Activated CD4-positive, alpha-beta T cell treated with anti-CD3 and anti-CD28 coated beads for 36 hours (primary cell): ENCODE measurements at regions not wholly inside any gene's neighbourhood (a gene's known extent, or its start where the extent isn't known, plus 50 kb on each side); places are given as distances from the start of the nearest gene placed in this dataset.
"Not testable (repeated sequence)": the region's sequence is repeated elsewhere in the genome, so short reads cannot be mapped to it uniquely, and the experiment has no call there.

ENCODE experiments used
- ATAC-seq: fragments of 200-7000 bp; cut with Tn5 transposase; one replicate; pipeline ENCODE4 v1.10.0; 2021; ENCODE audit warnings: mild to moderate bottlenecking, moderate library complexity
- CTCF ChIA-PET: fragments of 350-600 bp; sonication (Branson Sonifier 250); formaldehyde crosslinking; loops from one replicate; lab custom pipeline; 2021; ENCODE audit warnings: antibody characterized with exemption; lab: Charles Lee
- POLR2A ChIA-PET: fragments of 350-600 bp; sonication (Branson Sonifier 250); formaldehyde crosslinking; loops from one replicate; lab custom pipeline; 2021; ENCODE audit warnings: antibody characterized with exemption, inconsistent platforms; lab: Charles Lee
- DNase-seq: peaks from one replicate; pipeline ENCODE4 v3.0.0-alpha.2; 2020
- H3K27ac Mint-ChIP-seq: one replicate; pipeline ENCODE4 v1.8.0; 2021; ENCODE audit warnings: mixed read lengths
- H3K27me3 Mint-ChIP-seq: one replicate; pipeline ENCODE4 v1.8.0; 2021; ENCODE audit warnings: mixed read lengths
- H3K36me3 Mint-ChIP-seq: one replicate; pipeline ENCODE4 v1.8.0; 2021; ENCODE audit warnings: low read depth, mixed read lengths
- H3K4me1 Mint-ChIP-seq: one replicate; pipeline ENCODE4 v1.8.0; 2021; ENCODE audit warnings: mixed read lengths
- H3K4me3 Mint-ChIP-seq: one replicate; pipeline ENCODE4 v1.8.0; 2021; ENCODE audit warnings: mild to moderate bottlenecking, moderate library complexity, mixed read lengths
- H3K9me3 Mint-ChIP-seq: one replicate; pipeline ENCODE4 v1.8.0; 2021; ENCODE audit warnings: low read depth, mixed read lengths
- intact Hi-C, 2 experiments: fragments of 100-400 bp; cut with DNase I in 1 of 2; cut with micrococcal nuclease in 1 of 2; formaldehyde crosslinking; loops; one replicate each; pipeline versions ENCODE4 v1.14.2 to v1.15.1; 2022 to 2024; cut with DNase I, micrococcal nuclease

DNA sequence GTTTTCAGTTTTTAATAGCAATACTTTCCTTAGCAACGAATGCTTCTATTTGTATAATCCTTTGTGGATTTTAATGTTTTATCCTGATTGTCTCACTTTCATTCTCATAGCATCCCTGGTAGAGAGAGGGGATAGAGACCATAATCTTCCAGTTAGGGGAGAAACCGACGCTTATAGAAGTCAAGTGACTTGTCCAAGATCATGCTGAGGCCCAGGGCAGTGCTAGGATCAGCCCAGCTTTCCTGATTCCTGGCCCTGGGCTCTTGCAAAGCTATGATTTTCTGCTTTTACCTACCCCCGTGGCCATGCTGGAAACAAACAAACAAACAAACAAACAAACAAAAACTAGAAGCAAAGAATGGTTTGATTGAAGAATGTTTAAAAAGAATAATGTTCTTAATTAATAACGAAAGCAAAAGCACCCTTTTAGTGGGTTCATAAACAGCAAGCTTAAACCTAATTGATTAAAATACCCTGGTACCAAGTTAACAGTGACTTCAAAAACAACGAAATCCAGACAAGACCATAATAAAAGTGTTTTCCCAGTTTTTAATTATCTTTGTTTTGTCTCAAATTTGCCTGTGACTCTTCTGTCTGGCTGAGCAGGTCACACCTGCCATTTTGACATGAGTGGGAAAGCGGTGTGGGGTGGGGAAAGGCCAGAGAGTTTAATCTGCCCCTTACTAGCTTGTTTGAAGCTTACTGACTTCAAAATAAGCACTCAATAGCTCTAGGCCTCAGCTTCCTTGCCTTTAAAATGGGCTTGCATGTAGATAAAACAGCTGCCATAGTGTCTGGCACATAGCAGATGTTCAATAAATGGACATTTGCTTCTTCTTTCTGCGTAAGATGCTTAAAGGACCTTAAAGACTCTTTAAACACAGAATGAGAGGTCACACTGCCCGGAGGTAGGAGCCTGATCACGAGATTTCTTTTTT is 116.6 kb upstream of the MYCN start:
- peaks cover 8% of the 10 kb centered on the region for H3K27me3 Mint-ChIP-seq
- H3K4me3 Mint-ChIP-seq = no peak overlapping the region
- intact Hi-C loops = no loop called here
- ATAC-seq = no peak
- ChIA-PET POLR2A (no interaction called here), CTCF (interaction anchor here (0.6 kb wide), 2 partner anchors 13 to 1233 kb away, joined by 4 read pairs; no protein-coding TSS in a partner anchor)
- no peaks in the 10 kb centered on the region for H3K36me3 Mint-ChIP-seq
- DNase-seq = no peak
- H3K4me1 Mint-ChIP-seq = no peaks in the 10 kb centered on the region
- H3K9me3 Mint-ChIP-seq = no peaks in the 10 kb centered on the region
- H3K27ac Mint-ChIP-seq = no peak overlapping the region

DNA sequence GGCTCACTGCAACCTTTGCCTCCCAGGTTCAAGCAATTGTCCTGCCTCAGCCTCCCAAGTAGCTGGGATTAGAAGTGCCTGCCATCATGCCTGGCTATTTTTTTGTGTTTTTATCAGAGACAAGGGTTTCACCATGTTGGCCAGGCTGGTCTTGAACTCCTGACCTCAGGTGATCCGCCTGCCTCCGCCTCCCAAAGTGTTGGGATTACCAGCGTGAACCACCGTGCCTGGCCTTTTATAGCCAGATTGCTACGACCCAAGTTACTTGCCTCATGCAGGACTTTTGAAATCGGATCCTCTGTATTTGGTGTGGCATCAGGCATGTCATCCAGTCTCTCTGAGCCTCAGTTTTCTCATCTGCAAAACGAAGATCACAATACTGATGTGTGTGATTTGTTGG is 115.9 kb upstream of the MYCN start:
- H3K27me3 Mint-ChIP-seq, H3K9me3 Mint-ChIP-seq, DNase-seq, H3K27ac Mint-ChIP-seq, H3K4me3 Mint-ChIP-seq, H3K36me3 Mint-ChIP-seq, H3K4me1 Mint-ChIP-seq, intact Hi-C loops, ATAC-seq, POLR2A ChIA-PET: not testable (repeated sequence)
- CTCF ChIA-PET = interaction anchor here (0.6 kb wide), 2 partner anchors 13 to 1234 kb away, joined by 4 read pairs; no protein-coding TSS in a partner anchor

DNA sequence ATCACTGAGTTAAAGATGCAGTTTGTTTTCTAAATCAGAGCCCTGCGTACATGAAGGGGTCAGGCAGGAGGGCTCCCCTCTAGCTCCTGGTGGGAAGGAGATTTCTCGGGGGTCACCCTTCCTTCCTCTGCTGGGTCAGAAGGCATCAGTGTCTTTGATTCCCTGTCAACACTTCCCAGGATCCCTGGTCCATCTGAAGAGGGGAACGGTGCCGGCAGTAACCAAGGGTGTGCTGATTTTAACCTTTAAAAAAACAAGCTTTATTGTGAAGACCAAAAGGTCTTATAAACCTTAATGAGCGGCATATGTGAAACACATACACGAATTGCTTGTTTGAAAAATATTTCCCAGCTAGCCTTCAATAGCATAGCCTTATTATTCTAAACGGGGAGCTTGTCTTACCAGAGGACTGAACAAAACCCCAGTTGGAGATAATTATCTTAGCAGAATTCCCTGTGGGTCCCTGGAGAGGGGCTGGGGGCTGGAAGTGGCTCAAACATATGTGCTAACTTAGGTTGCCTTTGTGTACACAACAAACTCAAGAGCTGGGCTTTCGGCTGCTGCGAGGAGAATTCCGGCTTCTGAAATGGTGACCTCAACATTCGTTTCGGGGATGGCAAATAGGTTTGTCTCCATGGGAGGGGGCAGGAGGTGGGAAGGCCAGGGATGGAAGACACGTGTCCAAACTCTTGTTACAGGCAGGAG is 114.9 kb upstream of the MYCN start:
- ChIA-PET POLR2A (no interaction called here), CTCF (no interaction called here)
- ATAC-seq (no peak), DNase-seq (no peak)
- intact Hi-C loops = no loop called here
- H3K27me3 Mint-ChIP-seq = peaks cover 2% of the 10 kb centered on the region
- no peak overlapping the region for H3K27ac Mint-ChIP-seq
- H3K4me1 Mint-ChIP-seq = no peaks in the 10 kb centered on the region
- H3K36me3 Mint-ChIP-seq = no peaks in the 10 kb centered on the region
- H3K4me3 Mint-ChIP-seq = no peak overlapping the region
- H3K9me3 Mint-ChIP-seq = no peaks in the 10 kb centered on the region

DNA sequence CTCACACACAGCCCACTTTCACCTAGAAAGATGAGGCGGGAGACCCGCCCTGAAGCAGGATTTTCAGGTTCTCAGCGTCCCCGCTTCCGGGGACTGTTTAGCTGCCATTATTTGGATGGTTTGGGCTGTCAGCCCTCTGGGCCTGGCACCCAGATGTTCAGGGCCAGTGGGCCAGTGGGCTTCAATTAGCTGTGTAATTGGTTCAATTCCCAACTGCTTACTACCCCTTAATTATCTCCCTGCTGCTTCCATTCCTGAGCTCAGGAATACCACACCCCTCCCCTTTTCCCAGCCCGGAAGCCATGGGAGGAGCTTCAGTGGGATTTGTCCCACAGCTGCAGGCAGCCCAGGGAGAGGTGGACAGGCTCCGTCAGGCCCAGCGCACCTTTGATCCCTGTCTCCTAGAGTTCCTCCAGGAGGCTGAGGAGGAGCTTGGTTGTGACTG is 114.1 kb upstream of the MYCN start:
- CTCF ChIA-PET = no interaction called here
- POLR2A ChIA-PET = no interaction called here
- DNase-seq = no peak
- Mint-ChIP-seq H3K4me3 (no peak overlapping the region), H3K27ac (no peak overlapping the region), H3K9me3 (no peaks in the 10 kb centered on the region), H3K36me3 (no peaks in the 10 kb centered on the region), H3K4me1 (no peaks in the 10 kb centered on the region), H3K27me3 (no peaks in the 10 kb centered on the region)
- no peak for ATAC-seq
- intact Hi-C loops = no loop called here

DNA sequence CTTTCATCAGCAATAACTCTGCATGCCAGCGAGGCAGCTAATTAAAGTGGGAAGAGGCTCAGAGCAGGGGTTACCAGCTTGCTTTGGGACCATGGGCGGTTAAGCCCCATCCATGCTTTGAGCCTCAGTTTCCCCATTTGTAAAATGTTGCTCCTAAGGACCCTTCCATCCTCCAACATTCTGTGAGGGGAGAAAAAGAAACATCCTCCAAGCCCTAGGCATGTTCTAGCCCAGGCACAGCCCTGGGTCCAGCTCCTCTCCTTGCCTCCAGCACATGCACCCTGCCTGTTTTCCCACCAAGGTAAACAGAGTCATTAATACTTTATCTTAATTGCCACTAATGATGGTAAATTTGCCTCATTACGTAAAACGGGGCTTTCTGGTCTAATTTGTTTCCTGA is 113.3 kb upstream of the MYCN start:
- Mint-ChIP-seq H3K36me3 (no peaks in the 10 kb centered on the region), H3K9me3 (no peaks in the 10 kb centered on the region), H3K4me1 (no peaks in the 10 kb centered on the region), H3K4me3 (no peak overlapping the region), H3K27ac (no peak overlapping the region), H3K27me3 (no peaks in the 10 kb centered on the region)
- ChIA-PET CTCF (interaction anchor here (1.0 kb wide), 1 partner anchor 29 kb away, joined by 6 read pairs; no protein-coding TSS in a partner anchor), POLR2A (no interaction called here)
- DNase-seq (no peak), ATAC-seq (no peak)
- intact Hi-C loops = no loop called here

DNA sequence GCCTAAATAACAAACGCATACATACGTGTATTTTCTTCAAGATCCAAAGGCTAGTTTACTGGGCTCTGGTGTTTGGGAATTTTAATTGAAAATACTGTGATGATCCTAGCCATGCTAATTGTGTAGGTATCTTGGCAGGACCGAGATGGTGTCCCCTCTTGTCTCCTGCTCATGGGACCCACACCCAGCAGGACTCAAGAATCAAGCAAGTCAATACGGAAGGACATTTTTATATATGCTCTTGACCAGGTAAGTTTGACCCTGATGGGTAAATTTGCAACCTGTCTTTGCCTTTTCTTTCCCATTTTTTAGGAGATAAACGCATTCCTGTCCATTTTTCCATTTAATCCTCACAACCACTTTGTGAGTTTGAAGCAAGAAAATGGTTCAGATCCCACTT is 111.8 kb upstream of the MYCN start:
- ChIA-PET POLR2A (no interaction called here), CTCF (no interaction called here)
- no peaks in the 10 kb centered on the region for H3K36me3 Mint-ChIP-seq
- no peak overlapping the region for H3K27ac Mint-ChIP-seq
- DNase-seq = no peak
- H3K9me3 Mint-ChIP-seq = no peaks in the 10 kb centered on the region
- intact Hi-C loops = no loop called here
- ATAC-seq = no peak
- H3K27me3 Mint-ChIP-seq = no peaks in the 10 kb centered on the region
- H3K4me3 Mint-ChIP-seq = no peak overlapping the region
- H3K4me1 Mint-ChIP-seq = no peaks in the 10 kb centered on the region

DNA sequence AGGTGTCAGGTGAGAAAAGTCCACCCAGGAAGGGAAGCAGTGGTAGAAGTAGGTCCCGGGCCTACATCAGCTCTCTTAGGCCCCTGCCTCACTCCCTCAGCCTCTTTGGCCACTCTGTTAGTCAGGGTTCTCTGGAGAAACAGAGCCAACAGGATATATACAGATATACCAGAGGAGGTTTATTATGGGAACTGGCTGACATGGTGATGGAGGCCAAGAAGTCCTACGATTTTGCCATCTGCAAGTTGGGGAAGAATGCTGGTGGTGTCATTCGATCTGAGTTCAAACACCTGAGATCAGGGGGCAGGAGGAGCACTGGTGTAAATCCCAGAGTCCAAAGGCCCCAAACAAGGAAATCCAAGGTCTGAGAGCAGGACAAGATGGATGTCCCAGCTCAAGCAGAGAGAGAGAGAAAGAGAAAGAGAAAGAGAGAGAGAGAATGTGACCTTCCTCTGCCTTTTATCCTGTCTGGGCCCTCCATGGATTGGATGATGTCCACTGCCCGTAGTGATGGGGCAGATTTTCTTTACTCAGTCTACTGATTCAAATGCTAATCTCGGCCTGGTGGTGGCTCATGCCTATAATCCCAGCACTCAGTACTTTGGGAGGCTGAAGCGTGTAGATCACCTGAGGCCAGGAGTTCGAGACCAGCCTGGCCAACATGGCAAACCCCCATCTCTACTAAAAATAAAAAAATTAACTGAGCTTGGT is 111.1 kb upstream of the MYCN start:
- no peaks in the 10 kb centered on the region for H3K4me1 Mint-ChIP-seq
- intact Hi-C loops = no loop called here
- H3K27me3 Mint-ChIP-seq = no peaks in the 10 kb centered on the region
- DNase-seq (no peak), ATAC-seq (no peak)
- H3K9me3 Mint-ChIP-seq = no peaks in the 10 kb centered on the region
- no peak overlapping the region for H3K27ac Mint-ChIP-seq
- CTCF ChIA-PET = no interaction called here
- no peaks in the 10 kb centered on the region for H3K36me3 Mint-ChIP-seq
- POLR2A ChIA-PET = no interaction called here
- H3K4me3 Mint-ChIP-seq = no peak overlapping the region

DNA sequence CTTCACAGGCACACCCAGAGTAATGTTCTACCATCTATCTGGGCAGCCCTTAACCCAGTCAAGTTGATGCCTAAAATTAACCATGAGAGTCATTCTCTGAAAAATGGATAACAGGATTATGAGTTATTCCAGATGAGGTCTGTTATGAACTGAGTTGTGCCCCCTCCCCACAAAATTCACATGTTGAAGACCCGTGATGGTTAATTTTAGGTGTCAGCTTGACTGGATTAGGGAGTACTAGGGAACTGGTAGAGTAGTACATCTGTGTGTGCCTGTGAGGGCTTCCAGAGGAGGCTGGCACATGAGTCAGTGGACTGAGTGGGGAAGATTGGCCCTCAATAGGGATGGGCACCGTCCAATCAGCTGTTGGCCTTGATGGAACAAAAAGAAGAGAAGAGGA is 110.4 kb upstream of the MYCN start:
- Mint-ChIP-seq H3K9me3 (no peaks in the 10 kb centered on the region), H3K4me3 (no peak overlapping the region), H3K27me3 (no peaks in the 10 kb centered on the region), H3K27ac (no peak overlapping the region), H3K36me3 (no peaks in the 10 kb centered on the region), H3K4me1 (no peaks in the 10 kb centered on the region)
- DNase-seq (no peak), ATAC-seq (no peak)
- CTCF ChIA-PET = no interaction called here
- intact Hi-C loops = no loop called here
- POLR2A ChIA-PET = no interaction called here

DNA sequence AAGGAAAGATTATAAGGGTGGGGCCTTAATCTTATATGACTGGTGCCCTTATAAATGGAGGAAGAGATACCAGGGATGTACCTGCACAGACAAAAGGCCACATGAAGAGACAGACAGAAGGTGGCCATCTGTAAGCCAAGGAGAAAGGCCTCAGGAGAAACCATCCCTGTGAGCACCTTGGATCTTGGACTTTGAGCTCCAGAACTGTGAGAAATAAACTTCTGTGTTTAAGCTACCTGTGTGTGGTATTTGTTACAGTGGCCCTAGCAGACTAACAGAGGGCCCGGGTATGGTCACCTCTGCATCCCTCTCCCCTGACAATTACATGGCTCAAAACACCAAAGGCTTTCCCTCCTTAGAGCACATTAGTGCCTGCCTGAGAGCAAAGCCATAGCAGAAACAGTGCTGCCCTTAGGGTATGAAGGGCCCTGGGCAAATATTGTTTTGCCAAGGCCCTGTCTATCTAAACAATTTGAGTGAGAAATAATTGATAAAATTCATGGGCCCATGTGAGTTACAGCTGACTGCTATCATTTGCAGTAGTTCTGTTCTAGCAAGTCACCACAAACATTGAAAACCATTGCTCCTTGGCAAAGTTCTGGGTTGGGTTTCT is 109.3 kb upstream of the MYCN start:
- ChIA-PET POLR2A (no interaction called here), CTCF (no interaction called here)
- Mint-ChIP-seq H3K4me3 (no peak overlapping the region), H3K4me1 (no peaks in the 10 kb centered on the region), H3K36me3 (no peaks in the 10 kb centered on the region), H3K27ac (no peak overlapping the region), H3K27me3 (no peaks in the 10 kb centered on the region), H3K9me3 (no peaks in the 10 kb centered on the region)
- DNase-seq = no peak
- intact Hi-C loops = no loop called here
- no peak for ATAC-seq

DNA sequence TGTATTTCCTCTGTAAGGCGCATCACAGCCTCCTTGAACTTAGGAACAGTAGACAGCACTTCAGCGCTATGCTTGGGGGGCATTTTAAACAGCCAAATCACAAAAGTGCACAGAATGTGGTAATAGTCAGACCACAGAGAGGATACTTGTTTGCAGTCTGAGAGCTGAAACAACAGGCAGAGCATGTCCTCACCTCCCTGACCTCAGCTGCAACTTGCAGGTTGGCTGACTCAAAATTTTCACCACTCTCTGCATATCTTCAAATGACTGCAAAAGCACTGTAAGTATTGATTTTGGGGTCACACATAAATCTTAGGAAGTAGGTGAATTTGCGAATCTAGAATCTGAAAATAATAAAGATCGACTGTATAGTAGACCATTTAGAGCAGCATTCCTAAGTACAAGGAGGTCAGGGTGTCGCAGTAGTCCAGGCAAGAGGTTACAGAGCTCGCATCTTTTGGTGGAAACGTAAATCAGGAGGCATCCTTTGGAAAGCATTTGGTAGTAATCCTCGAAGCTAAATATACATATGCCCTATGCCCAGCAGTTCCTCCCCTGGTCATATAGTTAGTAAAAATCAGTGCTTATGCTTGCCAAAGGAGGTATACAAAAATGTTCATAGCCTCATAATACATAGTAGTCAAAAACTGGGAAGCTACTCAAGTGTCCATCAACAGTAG is 108.2 kb upstream of the MYCN start:
- Mint-ChIP-seq H3K27ac (no peak overlapping the region), H3K36me3 (no peaks in the 10 kb centered on the region), H3K27me3 (no peaks in the 10 kb centered on the region), H3K9me3 (no peaks in the 10 kb centered on the region), H3K4me1 (no peaks in the 10 kb centered on the region), H3K4me3 (no peak overlapping the region)
- CTCF ChIA-PET = interaction anchor here (0.8 kb wide), 1 partner anchor 184 kb away, joined by 3 read pairs; no protein-coding TSS in a partner anchor
- intact Hi-C loops = no loop called here
- ATAC-seq = no peak
- DNase-seq = no peak
- POLR2A ChIA-PET = no interaction called here
